GM23338 (cell line): ENCODE measurements at regions not wholly inside any gene's neighbourhood (a gene's known extent, or its start where the extent isn't known, plus 50 kb on each side); places are given as distances from the start of the nearest gene placed in this dataset.
A peak's percentile ranks its signal among the peaks of the same experiment; 100 is the strongest.

Source experiments
- ATAC-seq: fragments of 200-7000 bp; cut with Tn5 transposase; 3 replicates; pipeline ENCODE4 v1.9.1; 2020
- DNase-seq: peaks from one replicate; pipeline ENCODE4 v3.0.0-alpha.2; 2015; ENCODE audit warnings: low spot score
- H2AFZ ChIP-seq: fragments of 200-600 bp; sonication (generic); 2 replicates; pipeline ENCODE4 v1.8.0; 2016; ENCODE audit warnings: antibody characterized with exemption, mild to moderate bottlenecking, moderate library complexity
- H3F3A ChIP-seq: fragments of 200-600 bp; sonication (generic); replicated peaks from 2 replicates; pipeline ENCODE4 v1.8.0; 2017; ENCODE audit warnings: antibody characterized with exemption, mixed run types, low read depth
- H3K27ac ChIP-seq: fragments of 200-600 bp; sonication (generic); 2 replicates; pipeline ENCODE4 v1.6.1; 2016; ENCODE audit warnings: low read depth
- H3K27me3 ChIP-seq: fragments of 200-600 bp; sonication (generic); 2 replicates; pipeline ENCODE4 v1.8.0; 2016; ENCODE audit warnings: mild to moderate bottlenecking, mixed run types, moderate library complexity; ENCODE audit not compliant: insufficient read depth
- H3K36me3 ChIP-seq: fragments of 200-600 bp; sonication (generic); 2 replicates; pipeline ENCODE4 v1.8.0; 2016; ENCODE audit warnings: mild to moderate bottlenecking; ENCODE audit not compliant: insufficient read depth
- H3K4me1 ChIP-seq: fragments of 200-600 bp; sonication (generic); 2 replicates; pipeline ENCODE4 v1.8.0; 2016; ENCODE audit warnings: mild to moderate bottlenecking, moderate library complexity; ENCODE audit not compliant: insufficient read depth
- H3K4me2 ChIP-seq: fragments of 200-600 bp; sonication (generic); 2 replicates; pipeline ENCODE4 v1.7.1; 2017; ENCODE audit warnings: mixed run types
- H3K4me3 ChIP-seq: fragments of 200-600 bp; sonication (generic); 2 replicates; pipeline ENCODE4 v1.6.1; 2016; ENCODE audit warnings: mixed run types
- H3K79me2 ChIP-seq: fragments of 200-600 bp; sonication (generic); replicated peaks from 2 replicates; pipeline ENCODE4 v1.8.0; 2017; ENCODE audit warnings: mild to moderate bottlenecking; ENCODE audit not compliant: insufficient read depth
- H3K9me2 ChIP-seq: fragments of 200-600 bp; sonication (generic); 2 replicates; pipeline ENCODE4 v1.8.0; 2017; ENCODE audit not compliant: insufficient read depth
- H4K20me1 ChIP-seq: fragments of 200-600 bp; sonication (generic); replicated peaks from 2 replicates; pipeline ENCODE4 v1.8.0; 2017; ENCODE audit warnings: mild to moderate bottlenecking; ENCODE audit not compliant: insufficient read depth
- H3K27ac Mint-ChIP-seq: 2 replicates; pipeline ENCODE4 v1.8.0; 2020; ENCODE audit warnings: inconsistent platforms, mild to moderate bottlenecking, moderate library complexity, mixed read lengths
- H3K27me3 Mint-ChIP-seq: 3 replicates; pipeline ENCODE4 v1.8.0; 2022; ENCODE audit warnings: low read depth, mild to moderate bottlenecking, moderate library complexity, mixed read lengths, inconsistent platforms; ENCODE audit not compliant: insufficient read depth, poor library complexity
- H3K36me3 Mint-ChIP-seq: 3 replicates; pipeline ENCODE4 v1.8.0; 2021; ENCODE audit warnings: low read depth, mild to moderate bottlenecking, inconsistent platforms, moderate library complexity, mixed read lengths
- H3K4me1 Mint-ChIP-seq: 3 replicates; pipeline ENCODE4 v1.8.0; 2020; ENCODE audit warnings: mild to moderate bottlenecking, inconsistent platforms, mixed read lengths
- H3K4me3 Mint-ChIP-seq: 3 replicates; pipeline ENCODE4 v1.8.0; 2021; ENCODE audit warnings: moderate library complexity, mild to moderate bottlenecking, inconsistent platforms, mixed read lengths
- H3K9me3 Mint-ChIP-seq: 3 replicates; pipeline ENCODE4 v1.8.0; 2020; ENCODE audit warnings: moderate library complexity, mild to moderate bottlenecking, inconsistent platforms, mixed read lengths
- CREB1 ChIP-seq: fragments of 250-450 bp; sonication (Bioruptor Pico); IDR thresholded peaks from 2 replicates; pipeline ENCODE4 v1.5.0; 2020; ENCODE audit warnings: low read depth, mild to moderate bottlenecking, moderate library complexity
- EZH2 ChIP-seq: fragments of 200-600 bp; sonication (generic); IDR thresholded peaks from one replicate; pipeline ENCODE4 v1.8.0; 2017; ENCODE audit warnings: antibody characterized with exemption, mild to moderate bottlenecking, low read depth; ENCODE audit not compliant: unreplicated experiment
- EZH2phosphoT487 ChIP-seq: fragments of 200-600 bp; sonication (generic); IDR thresholded peaks from one replicate; pipeline ENCODE4 v1.8.1; 2018; ENCODE audit warnings: antibody characterized with exemption; ENCODE audit not compliant: unreplicated experiment
- JUNB ChIP-seq: IDR thresholded peaks from one replicate; pipeline ENCODE4 v1.6.1; 2016; ENCODE audit warnings: antibody characterized with exemption; ENCODE audit not compliant: unreplicated experiment
- NANOG ChIP-seq: IDR thresholded peaks from 2 replicates; pipeline ENCODE4 v1.6.1; 2016; ENCODE audit warnings: antibody characterized with exemption, borderline replicate concordance
- POLR2AphosphoS5 ChIP-seq: IDR thresholded peaks from 2 replicates; pipeline ENCODE4 v1.6.1; 2016; ENCODE audit warnings: antibody characterized with exemption, low read depth
- STAT1 ChIP-seq: IDR thresholded peaks from one replicate; pipeline ENCODE4 v1.6.1; 2016; ENCODE audit warnings: antibody characterized with exemption; ENCODE audit not compliant: unreplicated experiment
- ZNF114 ChIP-seq: fragments of 250-450 bp; sonication (Bioruptor Pico); IDR thresholded peaks from 2 replicates; pipeline ENCODE4 v1.5.0; 2020; ENCODE audit warnings: mild to moderate bottlenecking, moderate library complexity
- ZNF331 ChIP-seq: fragments of 250-450 bp; sonication (Bioruptor Pico); IDR thresholded peaks from 2 replicates; pipeline ENCODE4 v1.5.0; 2020; ENCODE audit warnings: low read depth, mild to moderate bottlenecking, moderate library complexity
- TF ChIP-seq, protein P1 (sequence below): IDR thresholded peaks from one replicate; pipeline ENCODE4 v1.6.1; 2018; ENCODE audit warnings: antibody characterized with exemption; ENCODE audit not compliant: unreplicated experiment
- TF ChIP-seq, protein P2 (sequence below), 2 experiments: fragments of 200-600 bp in 1 of 2; sonication (generic) in 1 of 2; conservative IDR thresholded peaks; 2 replicates each; pipeline versions ENCODE4 v1.5.1 to v1.6.1; 2016 to 2017; ENCODE audit warnings: antibody characterized with exemption in 2 of 2, low read depth in 2 of 2, mild to moderate bottlenecking in 2 of 2, moderate library complexity in 1 of 2
- TF ChIP-seq, protein P3 (sequence below): fragments of 250-450 bp; sonication (Bioruptor Pico); IDR thresholded peaks from 2 replicates; pipeline ENCODE4 v1.5.0; 2020; ENCODE audit warnings: mild to moderate bottlenecking, moderate library complexity
- TF ChIP-seq, protein P4 (sequence below): IDR thresholded peaks from 2 replicates; pipeline ENCODE4 v1.6.1; 2016; ENCODE audit warnings: antibody characterized with exemption

DNA sequence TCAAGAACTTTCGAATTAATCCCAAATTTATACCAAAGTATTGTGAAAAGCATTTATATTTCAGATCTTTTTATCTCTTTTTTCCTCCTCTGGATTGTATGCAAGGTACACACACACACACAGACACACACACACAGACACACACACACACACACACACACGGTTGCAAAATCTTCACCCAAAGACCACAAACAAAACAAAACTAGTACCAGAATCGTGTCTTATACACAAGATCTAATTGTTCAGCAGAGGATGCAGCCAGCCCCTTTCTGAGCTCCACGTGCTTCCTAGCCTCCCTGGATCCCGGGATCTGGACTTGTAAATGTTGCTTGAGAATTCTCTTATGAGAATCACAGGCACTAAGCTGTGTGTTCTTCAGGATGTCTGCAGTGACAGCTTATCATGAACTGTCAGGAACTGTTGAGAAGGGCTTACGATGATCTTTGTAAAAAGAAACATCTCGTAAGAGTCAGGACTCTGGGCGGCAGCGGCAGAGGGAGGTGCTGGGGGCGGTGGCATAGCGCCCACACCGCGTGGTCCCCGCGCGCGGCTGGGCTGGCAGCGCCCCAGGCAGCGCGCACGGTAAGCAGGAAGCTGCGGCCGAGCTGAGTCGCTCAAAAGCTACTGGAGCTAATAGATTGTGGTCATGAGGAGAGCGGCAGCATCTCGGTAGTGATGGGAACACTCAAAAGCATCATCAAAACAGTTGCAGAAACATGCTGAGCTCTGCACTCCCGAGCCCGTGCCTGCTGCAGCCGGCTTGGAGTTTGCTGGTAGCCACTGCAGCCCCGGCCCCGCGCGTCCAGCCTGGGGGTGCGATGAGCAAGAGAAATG is 277.6 kb downstream of the GATA3 start:
- Histone ChIP-seq H3K4me3 (peak overlapping the region; percentile 68), H4K20me1 (no peaks in the 10 kb centered on the region), H3K36me3 (no peaks in the 10 kb centered on the region), H3K27me3 (peaks cover 22% of the 10 kb centered on the region), H3K27ac (no peak overlapping the region), H3F3A (0 out of 2 replicates have a peak, but pooled peaks cover 5% of the 10 kb centered on the region), H3K4me2 (peak overlapping the region; percentile 93), H3K9me2 (no peaks in the 10 kb centered on the region), H3K79me2 (no peaks in the 10 kb centered on the region), H3K4me1 (peaks cover 8% of the 10 kb centered on the region), H2AFZ (peak overlapping the region; percentile 97)
- H3K27me3 Mint-ChIP-seq: peaks cover 12% of the 10 kb centered on the region
- ATAC-seq: peak; percentile 93
- no peaks in the 10 kb centered on the region for H3K9me3 Mint-ChIP-seq
- peaks cover 12% of the 10 kb centered on the region for H3K4me1 Mint-ChIP-seq
- peak overlapping the region; percentile 71 for H3K4me3 Mint-ChIP-seq
- DNase-seq: peak; percentile 64
- no peaks in the 10 kb centered on the region for H3K36me3 Mint-ChIP-seq
- no peak for TF ChIP-seq JUNB
- TF ChIP-seq ZNF114: no peak
- TF ChIP-seq, protein P1, sequence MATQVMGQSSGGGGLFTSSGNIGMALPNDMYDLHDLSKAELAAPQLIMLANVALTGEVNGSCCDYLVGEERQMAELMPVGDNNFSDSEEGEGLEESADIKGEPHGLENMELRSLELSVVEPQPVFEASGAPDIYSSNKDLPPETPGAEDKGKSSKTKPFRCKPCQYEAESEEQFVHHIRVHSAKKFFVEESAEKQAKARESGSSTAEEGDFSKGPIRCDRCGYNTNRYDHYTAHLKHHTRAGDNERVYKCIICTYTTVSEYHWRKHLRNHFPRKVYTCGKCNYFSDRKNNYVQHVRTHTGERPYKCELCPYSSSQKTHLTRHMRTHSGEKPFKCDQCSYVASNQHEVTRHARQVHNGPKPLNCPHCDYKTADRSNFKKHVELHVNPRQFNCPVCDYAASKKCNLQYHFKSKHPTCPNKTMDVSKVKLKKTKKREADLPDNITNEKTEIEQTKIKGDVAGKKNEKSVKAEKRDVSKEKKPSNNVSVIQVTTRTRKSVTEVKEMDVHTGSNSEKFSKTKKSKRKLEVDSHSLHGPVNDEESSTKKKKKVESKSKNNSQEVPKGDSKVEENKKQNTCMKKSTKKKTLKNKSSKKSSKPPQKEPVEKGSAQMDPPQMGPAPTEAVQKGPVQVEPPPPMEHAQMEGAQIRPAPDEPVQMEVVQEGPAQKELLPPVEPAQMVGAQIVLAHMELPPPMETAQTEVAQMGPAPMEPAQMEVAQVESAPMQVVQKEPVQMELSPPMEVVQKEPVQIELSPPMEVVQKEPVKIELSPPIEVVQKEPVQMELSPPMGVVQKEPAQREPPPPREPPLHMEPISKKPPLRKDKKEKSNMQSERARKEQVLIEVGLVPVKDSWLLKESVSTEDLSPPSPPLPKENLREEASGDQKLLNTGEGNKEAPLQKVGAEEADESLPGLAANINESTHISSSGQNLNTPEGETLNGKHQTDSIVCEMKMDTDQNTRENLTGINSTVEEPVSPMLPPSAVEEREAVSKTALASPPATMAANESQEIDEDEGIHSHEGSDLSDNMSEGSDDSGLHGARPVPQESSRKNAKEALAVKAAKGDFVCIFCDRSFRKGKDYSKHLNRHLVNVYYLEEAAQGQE: no peak
- no peak for TF ChIP-seq POLR2AphosphoS5
- TF ChIP-seq, protein P2, sequence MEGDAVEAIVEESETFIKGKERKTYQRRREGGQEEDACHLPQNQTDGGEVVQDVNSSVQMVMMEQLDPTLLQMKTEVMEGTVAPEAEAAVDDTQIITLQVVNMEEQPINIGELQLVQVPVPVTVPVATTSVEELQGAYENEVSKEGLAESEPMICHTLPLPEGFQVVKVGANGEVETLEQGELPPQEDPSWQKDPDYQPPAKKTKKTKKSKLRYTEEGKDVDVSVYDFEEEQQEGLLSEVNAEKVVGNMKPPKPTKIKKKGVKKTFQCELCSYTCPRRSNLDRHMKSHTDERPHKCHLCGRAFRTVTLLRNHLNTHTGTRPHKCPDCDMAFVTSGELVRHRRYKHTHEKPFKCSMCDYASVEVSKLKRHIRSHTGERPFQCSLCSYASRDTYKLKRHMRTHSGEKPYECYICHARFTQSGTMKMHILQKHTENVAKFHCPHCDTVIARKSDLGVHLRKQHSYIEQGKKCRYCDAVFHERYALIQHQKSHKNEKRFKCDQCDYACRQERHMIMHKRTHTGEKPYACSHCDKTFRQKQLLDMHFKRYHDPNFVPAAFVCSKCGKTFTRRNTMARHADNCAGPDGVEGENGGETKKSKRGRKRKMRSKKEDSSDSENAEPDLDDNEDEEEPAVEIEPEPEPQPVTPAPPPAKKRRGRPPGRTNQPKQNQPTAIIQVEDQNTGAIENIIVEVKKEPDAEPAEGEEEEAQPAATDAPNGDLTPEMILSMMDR (conservative IDR thresholded peaks at IDR 0.05; ENCODE audit: low read depth in 2 of 2): no peak
- TF ChIP-seq STAT1: no peak
- no peak for TF ChIP-seq ZNF331
- no peak for TF ChIP-seq EZH2phosphoT487
- TF ChIP-seq, protein P3, sequence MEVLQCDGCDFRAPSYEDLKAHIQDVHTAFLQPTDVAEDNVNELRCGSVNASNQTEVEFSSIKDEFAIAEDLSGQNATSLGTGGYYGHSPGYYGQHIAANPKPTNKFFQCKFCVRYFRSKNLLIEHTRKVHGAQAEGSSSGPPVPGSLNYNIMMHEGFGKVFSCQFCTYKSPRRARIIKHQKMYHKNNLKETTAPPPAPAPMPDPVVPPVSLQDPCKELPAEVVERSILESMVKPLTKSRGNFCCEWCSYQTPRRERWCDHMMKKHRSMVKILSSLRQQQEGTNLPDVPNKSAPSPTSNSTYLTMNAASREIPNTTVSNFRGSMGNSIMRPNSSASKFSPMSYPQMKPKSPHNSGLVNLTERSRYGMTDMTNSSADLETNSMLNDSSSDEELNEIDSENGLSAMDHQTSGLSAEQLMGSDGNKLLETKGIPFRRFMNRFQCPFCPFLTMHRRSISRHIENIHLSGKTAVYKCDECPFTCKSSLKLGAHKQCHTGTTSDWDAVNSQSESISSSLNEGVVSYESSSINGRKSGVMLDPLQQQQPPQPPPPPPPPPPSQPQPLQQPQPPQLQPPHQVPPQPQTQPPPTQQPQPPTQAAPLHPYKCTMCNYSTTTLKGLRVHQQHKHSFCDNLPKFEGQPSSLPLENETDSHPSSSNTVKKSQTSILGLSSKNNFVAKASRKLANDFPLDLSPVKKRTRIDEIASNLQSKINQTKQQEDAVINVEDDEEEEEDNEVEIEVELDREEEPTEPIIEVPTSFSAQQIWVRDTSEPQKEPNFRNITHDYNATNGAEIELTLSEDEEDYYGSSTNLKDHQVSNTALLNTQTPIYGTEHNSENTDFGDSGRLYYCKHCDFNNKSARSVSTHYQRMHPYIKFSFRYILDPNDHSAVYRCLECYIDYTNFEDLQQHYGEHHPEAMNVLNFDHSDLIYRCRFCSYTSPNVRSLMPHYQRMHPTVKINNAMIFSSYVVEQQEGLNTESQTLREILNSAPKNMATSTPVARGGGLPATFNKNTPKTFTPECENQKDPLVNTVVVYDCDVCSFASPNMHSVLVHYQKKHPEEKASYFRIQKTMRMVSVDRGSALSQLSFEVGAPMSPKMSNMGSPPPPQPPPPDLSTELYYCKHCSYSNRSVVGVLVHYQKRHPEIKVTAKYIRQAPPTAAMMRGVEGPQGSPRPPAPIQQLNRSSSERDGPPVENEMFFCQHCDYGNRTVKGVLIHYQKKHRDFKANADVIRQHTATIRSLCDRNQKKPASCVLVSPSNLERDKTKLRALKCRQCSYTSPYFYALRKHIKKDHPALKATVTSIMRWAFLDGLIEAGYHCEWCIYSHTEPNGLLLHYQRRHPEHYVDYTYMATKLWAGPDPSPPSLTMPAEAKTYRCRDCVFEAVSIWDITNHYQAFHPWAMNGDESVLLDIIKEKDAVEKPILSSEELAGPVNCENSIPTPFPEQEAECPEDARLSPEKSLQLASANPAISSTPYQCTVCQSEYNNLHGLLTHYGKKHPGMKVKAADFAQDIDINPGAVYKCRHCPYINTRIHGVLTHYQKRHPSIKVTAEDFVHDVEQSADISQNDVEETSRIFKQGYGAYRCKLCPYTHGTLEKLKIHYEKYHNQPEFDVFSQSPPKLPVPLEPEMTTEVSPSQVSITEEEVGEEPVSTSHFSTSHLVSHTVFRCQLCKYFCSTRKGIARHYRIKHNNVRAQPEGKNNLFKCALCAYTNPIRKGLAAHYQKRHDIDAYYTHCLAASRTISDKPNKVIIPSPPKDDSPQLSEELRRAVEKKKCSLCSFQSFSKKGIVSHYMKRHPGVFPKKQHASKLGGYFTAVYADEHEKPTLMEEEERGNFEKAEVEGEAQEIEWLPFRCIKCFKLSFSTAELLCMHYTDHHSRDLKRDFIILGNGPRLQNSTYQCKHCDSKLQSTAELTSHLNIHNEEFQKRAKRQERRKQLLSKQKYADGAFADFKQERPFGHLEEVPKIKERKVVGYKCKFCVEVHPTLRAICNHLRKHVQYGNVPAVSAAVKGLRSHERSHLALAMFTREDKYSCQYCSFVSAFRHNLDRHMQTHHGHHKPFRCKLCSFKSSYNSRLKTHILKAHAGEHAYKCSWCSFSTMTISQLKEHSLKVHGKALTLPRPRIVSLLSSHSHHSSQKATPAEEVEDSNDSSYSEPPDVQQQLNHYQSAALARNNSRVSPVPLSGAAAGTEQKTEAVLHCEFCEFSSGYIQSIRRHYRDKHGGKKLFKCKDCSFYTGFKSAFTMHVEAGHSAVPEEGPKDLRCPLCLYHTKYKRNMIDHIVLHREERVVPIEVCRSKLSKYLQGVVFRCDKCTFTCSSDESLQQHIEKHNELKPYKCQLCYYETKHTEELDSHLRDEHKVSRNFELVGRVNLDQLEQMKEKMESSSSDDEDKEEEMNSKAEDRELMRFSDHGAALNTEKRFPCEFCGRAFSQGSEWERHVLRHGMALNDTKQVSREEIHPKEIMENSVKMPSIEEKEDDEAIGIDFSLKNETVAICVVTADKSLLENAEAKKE: no peak
- no peak for TF ChIP-seq EZH2
- no peak for TF ChIP-seq NANOG
- TF ChIP-seq, protein P4, sequence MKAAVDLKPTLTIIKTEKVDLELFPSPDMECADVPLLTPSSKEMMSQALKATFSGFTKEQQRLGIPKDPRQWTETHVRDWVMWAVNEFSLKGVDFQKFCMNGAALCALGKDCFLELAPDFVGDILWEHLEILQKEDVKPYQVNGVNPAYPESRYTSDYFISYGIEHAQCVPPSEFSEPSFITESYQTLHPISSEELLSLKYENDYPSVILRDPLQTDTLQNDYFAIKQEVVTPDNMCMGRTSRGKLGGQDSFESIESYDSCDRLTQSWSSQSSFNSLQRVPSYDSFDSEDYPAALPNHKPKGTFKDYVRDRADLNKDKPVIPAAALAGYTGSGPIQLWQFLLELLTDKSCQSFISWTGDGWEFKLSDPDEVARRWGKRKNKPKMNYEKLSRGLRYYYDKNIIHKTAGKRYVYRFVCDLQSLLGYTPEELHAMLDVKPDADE: no peak
- no peak for TF ChIP-seq CREB1 (CRISPR knock-in tag)
- no peak overlapping the region for H3K27ac Mint-ChIP-seq
